Retina (tissue), 1 donor: ENCODE measurements at regions not wholly inside any gene's neighbourhood (a gene's known extent, or its start where the extent isn't known, plus 50 kb on each side); places are given as distances from the start of the nearest gene placed in this dataset.

Experiments
- DNase-seq: peaks from one replicate; pipeline ENCODE4 v3.0.0-alpha.2; 2016

DNA sequence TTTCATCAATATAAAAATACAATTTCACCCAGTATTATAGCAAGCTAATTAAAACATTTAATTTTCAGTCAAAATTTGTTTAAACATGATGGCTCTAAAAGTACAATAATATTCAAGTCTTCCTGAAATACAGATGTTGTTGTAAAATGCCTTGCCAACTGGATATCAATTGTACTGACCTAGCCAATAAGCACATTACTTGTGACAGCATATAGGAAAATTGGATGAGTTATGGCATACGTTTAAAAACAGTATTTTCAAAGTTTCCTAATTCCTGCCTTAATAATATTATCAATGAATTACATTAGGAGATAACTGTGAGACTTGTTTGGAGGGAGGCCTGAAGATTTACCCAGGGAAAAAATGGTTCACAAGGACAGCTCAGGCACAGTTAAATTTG lies 336.9 kb upstream of the CDH20 start:
- no peak for DNase-seq

DNA sequence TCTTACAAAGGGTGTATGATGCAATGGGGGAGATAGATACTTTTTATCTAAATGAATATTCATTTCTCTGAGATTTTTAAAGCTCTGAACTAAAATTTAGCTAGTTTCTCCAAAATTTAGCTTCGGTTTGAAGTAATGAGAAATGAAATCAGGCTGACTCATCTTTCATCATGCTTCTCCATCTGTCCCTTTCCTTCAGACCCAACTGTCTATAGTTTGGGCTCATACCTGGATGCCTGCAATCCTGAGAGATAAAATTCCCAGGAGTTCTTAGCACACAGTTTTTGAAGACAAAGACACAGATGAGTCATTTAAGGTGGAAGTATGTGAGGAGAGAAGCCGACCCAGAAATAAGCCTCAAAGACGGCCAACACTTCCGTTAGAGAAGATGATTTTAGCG lies 336.4 kb upstream of the CDH20 start:
- DNase-seq: no peak

DNA sequence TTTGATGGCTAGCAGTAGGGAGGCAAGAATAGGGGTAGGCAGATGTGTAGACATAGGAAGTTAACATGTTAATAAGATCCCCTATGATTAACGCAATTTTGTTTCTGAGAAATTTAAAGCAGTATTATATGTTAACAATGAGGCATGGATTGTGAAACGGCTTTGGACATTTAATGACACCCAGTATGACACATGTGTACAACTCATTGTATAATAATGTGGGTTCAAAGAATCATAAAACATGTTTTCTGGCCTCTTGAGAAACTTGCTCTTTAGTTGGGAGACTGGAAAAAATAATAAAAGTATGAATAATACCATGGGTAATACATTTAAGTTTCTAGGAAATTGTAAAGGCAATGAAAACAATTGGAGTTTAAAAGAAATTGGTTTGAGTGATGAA lies 332.1 kb upstream of the CDH20 start:
- no peak for DNase-seq

DNA sequence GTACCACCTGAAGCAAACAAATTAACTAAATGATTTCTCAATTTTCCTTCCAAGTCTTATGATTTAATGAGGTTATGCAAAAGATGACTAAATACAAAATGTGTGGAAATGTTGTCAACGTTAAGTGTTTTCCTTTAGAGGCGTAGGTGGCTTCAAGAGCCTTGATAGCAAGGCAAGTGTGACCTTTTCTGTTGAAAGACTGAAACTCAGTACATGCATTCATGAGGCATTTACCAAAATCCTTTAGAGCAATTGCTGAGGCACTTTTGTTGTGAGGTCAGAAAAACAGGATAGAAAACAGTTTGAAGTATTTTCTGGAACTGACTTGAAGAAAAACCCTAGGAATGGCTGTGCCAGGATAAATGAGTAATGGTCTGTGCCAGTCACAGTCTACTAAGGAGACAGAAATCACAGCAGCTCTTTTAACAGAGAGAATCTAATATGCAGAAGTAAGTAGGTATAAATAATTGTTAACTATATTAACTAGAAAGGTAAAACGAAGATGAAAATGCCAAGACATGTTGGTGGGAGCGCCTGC lies 326.5 kb upstream of the CDH20 start:
- no peak for DNase-seq

DNA sequence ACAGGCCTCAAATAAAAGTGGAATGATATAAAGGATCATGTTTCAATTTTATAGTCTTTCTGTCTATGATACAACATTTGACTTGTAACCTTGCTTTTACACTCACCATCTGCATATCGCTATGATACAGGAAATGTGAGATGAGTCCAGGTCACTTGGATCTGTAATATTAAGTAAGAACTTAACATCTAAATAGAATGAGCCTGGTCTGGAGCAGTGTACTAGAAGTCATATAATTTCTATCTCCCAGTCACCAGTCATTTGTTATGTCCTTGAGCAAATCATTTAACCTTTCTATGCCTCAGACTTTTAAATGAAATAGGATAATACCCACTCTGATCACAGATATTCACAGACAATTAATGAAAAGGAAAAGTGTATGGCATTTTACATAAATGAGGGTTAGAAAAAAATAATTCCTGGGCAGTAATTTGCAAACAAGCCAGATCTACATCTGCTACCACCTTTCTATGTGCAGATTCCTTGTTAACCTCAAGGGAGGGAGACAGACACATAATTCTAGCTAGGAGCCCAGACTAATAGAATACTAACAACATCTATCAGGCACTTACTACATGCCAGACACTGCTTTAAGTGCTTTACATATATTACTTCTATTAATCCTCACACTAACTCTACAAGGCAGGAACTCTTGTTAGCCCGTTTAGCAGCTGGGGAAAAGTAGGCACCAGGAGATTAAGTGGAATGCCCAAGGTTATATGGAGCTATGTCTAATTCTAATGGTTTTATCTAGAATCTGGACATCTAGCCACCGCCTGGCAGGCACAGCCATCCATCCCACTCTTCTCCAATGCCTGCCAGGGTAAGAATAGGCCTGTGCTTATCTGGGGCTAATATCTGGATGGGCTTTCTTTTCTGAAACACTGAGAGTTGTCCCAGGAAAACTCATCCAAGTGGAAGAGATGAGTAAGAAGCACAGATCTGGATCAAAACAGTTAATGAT lies 313.6 kb upstream of the CDH20 start:
- no peak for DNase-seq

DNA sequence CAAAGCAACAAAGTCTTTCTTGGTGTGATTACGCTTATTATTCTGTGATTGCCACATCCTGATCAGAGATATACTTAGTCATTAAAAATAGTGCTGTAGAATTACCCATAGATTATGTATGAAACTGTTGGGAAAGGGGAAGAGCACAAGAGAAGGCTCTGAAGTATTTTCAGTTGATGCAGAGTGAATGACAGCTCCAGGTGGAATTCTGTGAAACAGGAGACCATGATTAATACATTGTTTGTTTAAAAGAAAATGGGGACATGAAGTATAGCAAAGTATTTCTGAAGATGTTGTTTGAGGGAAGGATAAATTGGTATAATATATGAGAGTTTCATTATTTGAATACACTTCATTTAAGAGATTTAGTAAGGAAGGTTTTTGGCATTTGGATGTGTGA lies 307.6 kb upstream of the CDH20 start:
- DNase-seq: no peak

DNA sequence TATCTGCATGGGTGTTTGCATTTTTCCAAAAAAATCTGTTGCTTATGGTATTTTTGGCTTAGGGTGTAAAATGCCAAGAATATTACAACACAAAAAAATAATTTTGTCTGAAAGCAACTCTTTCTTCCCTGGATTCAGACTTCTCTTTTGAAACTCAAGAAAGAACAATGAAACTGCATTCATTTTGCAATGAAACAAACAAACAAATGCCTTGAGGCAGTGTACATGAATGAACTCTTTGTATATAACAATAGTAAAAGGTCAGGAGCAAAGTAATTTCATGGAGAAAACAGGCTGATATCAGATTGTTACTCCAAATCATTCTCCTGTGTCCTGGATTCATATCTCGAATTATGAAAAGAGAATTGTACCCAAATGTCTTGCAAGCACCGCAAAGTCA lies 301.6 kb upstream of the CDH20 start:
- no peak for DNase-seq

DNA sequence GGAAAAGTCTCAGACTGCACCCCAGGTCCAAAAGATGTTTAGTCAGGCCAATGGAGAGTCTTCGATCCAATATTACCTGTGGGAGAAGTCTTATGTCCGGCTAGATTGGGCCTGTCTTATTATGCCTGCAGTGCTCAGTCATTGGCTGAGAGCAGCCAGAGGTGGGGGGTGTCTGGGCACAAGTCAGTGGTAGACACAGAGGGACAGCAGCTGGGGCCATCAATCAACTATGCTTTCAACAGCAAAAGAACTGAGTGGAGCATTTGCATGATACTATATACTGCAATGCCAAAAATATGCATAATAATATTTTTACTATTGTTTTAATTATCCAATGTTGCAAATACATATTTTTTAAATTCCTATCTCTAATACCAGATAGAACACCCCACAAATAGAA lies 298.6 kb upstream of the CDH20 start:
- DNase-seq: no peak

DNA sequence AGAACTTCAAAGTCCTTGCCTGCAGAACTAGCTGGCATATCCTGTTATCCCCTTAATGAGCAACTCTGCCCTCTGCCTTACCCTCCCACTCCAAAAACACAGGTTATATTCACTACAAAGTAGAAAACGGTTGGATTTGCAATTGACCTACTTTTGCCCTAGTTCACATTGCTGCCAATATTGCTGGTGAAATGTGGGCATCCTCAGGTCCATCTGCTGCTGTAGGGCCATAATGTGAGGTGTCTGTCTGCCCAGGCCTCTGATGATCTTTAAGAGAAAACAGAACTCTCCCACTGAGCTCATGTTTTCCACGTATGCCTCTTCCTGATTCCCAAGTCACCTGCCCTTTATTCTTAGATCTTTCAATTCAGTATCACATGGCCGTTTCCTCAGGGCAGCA lies 294.0 kb upstream of the CDH20 start:
- no peak for DNase-seq

DNA sequence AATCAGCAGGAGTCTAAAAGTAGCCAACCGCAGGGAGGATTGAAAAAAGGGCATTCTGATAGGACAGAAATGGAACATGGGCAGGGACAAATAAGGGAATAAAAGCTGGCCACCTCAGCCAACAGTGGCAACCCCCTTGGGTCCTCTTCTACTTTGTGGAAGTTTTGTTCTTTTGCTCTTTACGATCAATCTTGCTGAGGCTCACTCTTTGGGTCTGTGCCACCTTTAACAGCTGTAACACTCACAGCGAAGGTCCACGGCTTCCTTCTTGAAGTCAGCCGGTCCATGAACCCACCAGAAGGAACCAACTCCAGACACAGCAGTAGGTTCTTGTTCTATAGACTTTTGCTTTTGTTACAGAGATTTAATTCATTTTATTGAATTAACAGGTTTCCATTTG lies 285.4 kb upstream of the CDH20 start:
- no peak for DNase-seq

DNA sequence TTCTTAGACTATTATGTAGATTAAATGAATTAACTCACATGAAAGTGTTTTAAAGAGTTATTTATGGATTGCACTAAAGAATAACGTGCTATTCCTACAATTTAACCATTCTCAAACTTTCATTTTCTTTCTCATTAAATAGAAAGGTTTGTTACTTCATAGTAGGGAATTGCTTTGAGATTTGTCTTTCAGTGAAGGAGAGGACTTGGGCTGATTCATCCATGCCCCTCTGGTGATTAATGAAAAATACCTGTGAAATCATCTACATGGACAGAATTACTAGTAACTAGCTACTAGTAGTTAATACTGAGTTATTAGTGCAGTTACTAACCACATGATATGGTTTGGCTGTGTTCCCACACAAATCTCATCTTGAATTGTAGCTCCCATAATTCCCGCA lies 275.8 kb upstream of the CDH20 start:
- DNase-seq: no peak

DNA sequence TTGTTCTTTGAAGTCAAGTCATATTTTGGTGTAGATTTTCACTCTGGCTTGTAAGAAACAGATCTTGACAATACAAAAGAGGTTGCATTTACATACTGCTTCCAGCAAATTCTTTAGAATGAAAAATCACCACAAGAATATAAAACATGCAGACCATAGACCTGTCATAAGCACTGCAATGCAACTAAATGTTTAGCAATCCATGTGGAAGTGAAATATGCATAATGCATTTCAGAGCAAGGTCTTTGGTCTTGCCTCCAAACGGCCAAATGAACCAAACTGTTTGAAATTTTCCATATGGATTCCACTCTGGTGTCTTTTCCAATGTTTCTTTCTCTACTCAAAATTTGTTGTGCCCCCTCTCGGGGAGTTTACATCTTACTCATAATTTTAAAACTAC lies 271.0 kb upstream of the CDH20 start:
- no peak for DNase-seq

DNA sequence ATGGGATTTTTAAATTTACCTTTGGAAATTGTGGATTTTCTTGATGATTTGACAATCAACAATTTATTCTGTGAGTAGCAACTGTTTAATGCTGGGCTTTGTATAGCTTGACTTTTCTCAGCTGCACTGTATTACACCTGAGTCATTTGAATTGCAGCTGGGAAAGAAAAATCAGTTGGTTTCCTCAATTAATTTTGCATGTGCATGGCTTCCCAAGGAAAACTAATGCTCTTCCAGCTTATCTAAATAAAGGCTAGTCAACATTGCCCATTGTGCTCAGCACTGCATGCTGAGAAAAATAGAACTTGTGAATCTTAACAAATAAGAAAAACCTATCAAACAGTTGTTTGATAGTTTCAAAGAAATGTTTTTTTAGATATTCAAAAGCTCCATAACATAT lies 268.3 kb upstream of the CDH20 start:
- no peak for DNase-seq

DNA sequence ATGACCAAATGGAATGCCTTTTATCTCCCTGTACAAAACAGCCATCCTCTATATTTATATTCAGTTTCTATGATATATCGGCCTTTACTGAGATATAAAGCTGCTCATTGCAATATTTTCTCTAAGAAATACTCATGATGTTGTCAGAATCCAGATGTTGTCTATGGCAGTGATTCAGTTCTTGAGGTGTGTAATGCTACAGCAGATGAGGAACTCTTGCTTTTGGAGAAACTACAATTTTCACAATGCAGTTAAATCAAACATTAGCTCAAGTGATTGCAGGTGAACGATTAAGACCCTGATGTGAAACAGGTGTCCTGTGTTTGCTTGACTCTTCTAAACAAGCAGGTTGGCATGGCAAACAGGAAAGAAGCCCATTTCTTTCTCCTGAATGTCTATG lies 256.2 kb upstream of the CDH20 start:
- no peak for DNase-seq

DNA sequence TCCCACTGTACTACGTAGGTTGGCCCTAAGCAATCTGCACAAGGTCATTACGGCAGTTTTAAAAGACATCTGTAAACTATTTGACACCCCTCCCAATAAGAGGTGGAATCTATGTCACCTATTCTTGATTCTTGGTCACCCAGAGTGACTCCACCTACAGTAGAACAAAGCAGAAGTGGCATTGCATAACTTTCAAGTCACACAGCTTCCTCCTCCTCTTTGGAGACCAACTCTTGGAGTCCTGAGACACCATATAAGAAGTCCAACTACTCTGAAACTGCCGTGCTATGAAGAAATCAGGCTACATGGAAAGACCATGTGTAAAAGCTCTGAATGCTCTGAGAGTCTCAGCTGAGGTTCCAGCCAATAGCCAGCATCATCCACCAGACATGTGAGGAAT lies 253.5 kb upstream of the CDH20 start:
- DNase-seq: no peak

DNA sequence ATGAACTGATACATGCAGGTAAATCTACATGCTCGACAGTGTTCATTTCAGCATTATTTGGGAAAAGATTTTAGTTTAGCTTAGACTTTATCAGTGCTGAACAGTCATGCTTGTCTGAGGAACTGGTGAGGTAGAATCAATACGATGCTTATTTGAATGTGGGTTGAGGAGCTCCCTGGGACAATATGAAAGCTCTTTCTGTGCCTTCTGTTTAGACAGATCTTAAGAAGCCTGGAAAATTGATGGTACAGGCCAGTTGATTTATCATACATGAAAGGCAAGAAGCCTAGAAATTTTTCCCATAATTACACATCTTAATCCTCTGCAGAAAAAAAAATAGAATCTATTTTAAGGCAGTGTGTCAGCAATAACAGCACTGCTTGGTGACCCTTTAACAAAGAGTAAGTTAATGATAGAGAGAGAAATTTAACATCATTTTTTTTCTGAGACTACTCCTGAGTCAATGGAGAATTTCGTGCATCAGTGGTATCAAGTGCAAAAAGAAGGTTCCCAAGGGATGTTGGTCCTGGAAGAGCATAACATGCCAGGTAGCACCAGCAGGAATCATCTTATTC lies 252.2 kb upstream of the CDH20 start:
- no peak for DNase-seq

DNA sequence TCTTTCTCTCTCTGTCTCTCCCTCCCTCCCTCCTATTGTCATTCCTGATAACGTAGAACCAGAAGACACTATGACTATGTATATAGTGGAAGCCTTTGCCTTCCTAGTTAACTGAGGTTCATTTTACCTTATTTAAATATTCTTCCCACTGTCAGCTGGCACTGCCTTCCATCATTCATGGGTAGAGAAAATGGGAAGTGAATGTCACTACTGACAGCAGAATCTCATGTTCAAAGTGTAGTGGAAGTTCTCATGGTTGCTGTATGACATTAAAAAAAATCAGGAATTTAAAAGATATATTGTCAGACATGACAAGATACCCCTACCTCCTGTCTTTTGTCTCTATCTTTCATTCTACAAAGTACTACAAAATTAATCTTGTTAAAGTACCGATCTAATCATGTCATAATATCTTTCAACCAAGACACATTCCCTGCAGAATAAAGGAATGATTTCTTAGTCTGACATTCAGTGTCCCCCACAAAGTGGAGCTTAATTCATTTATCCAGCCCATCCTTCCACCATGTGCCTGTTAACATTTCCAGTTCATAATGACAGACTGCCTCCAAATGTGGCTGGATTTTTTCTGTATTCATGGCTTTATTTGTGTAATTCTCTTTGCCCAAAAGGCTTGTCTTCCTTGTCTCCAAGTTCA lies 250.1 kb upstream of the CDH20 start:
- no peak for DNase-seq

DNA sequence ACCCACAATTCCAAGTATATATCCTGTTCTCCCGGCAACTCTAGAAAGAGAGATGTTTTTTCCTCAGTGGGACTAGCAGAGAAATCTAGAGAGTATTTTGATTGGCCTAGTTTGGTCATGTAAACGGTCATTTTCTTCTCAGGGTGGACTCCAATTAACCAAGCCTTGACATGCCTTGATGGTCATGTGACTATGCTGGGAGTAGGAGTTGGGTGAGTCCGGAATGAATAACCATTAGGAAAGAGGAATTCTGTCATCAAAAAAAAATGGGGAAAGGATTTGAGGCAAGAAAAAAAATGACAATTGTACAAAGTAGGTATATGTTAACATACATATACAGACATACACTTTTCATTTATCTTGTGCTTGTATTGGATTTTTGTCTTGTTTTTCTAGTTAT lies 248.2 kb upstream of the CDH20 start:
- no peak for DNase-seq

DNA sequence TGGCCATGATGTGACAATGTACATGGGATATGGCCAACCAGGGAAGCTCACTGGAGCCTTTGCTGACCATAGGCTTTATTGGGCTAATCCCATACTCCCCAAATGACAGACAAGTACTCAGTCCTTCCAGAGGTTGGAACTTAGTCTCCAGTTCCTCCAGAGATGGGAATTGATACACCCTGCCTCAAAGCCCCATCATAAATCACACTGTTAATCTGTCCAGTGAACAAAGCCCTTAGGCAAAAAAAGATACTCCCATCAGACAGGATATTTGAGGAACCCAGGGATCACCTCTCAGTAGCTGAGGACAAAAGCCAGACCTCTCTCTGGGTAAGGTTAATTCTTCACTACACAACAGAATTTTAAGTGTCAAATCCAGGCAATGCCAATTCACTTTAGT lies 247.5 kb upstream of the CDH20 start:
- DNase-seq: no peak

DNA sequence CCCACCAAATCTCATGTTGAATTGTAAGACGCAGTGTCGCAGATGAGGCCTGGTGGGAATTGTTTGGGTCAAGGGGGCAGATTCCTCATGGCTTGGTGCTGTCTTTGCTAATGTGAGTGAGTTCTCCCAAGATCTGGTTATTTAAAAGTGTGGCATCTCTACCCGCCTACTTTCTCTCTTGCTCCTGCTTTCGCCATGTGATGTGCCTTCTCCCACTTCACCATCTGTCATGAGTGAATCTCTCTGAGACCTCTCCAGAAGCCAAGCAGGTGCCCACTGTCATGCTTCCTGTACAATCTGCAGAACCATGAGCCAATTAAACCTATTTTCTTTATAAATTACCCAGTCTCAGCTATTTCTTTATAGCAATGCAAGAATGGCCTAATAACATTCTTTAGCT lies 246.6 kb upstream of the CDH20 start:
- DNase-seq: no peak

DNA sequence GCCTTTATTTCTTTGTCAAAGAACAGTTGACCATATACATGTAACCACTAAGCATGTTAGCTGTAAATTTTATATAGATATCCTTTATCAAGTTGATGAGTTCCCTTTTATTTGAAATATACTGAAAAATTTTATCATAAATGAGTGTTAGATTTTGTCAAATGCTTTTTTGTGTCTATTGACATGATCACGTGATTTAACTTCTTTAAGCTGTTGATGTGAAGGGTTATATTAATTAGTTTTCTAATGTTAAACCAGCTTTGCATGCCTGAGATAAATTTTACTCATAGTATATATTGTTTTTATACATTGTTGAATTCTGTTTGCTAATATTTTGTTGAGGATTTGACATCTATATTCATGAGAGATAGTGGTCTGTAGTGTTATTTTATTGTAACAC lies 241.9 kb upstream of the CDH20 start:
- no peak for DNase-seq

DNA sequence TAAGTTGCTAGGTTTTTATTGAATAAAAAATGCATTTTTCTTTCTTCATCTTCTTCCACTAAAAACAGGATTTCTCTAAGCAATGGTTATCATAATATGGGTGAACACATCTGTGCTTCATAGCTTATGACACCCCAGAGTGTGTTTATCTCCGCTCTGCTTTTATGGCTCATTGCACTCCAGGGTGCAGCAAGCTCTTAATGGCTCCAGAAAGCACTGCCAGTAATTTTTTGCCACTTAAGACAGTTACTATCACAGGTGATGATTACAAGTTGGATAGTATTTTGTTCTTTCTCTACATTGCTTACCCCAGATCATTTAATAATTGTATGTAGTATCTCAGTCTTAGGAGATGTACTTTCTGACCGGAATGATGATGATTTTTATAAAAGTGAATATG lies 239.3 kb upstream of the CDH20 start:
- no peak for DNase-seq

DNA sequence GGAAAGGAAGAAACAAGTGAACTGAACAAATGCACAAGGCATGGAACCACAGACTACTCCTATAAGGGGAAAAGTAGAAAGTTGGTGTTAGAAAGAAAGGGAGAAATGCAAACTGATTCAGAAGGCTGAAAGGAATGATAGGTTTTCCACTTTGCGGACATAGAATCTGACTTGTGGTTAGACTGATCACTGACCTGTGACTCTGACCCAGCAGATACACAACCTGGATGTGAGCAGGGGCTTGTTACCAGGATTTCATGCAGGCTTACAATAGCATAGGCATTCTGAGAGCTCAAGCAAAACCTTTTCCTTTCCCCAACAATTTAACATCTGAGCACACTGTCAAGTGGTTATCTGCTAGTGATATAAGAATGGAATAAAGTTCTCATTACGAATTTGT lies 237.0 kb upstream of the CDH20 start:
- DNase-seq: peak; percentile 21

DNA sequence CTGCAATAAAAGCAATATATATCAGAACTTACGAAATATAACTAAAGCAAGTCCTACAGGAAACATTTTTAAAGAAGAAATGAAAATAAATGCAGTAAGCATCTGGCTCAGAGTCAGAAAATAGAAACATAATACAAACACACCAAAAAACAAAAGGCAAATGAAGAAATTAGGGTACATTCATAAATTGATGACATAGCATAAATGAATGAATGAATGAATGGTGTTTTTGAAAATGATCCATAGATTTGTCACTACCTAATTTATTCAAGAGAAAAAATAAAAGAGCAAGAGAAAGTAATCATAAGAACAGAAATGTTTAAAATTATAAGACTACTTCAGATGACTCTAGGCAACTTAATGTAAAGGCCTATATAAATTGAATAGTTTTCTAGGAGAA lies 226.1 kb upstream of the CDH20 start:
- no peak for DNase-seq
